ENCODE measurements at regions not wholly inside any gene's neighbourhood (a gene's known extent, or its start where the extent isn't known, plus 50 kb on each side); places are given as distances from the start of the nearest gene placed in this dataset.

GRCh38 chr5:98314292-98314691 is 459.2 kb upstream of the RGMB start:
- TF ChIP-seq EP300 (IDR thresholded peaks at IDR 0.05) = no peak
- TF ChIP-seq, protein P1, sequence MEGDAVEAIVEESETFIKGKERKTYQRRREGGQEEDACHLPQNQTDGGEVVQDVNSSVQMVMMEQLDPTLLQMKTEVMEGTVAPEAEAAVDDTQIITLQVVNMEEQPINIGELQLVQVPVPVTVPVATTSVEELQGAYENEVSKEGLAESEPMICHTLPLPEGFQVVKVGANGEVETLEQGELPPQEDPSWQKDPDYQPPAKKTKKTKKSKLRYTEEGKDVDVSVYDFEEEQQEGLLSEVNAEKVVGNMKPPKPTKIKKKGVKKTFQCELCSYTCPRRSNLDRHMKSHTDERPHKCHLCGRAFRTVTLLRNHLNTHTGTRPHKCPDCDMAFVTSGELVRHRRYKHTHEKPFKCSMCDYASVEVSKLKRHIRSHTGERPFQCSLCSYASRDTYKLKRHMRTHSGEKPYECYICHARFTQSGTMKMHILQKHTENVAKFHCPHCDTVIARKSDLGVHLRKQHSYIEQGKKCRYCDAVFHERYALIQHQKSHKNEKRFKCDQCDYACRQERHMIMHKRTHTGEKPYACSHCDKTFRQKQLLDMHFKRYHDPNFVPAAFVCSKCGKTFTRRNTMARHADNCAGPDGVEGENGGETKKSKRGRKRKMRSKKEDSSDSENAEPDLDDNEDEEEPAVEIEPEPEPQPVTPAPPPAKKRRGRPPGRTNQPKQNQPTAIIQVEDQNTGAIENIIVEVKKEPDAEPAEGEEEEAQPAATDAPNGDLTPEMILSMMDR (IDR thresholded peaks at IDR 0.05) = no peak
